Caki2 (cell line): ENCODE measurements at regions not wholly inside any gene's neighbourhood (a gene's known extent, or its start where the extent isn't known, plus 50 kb on each side); places are given as distances from the start of the nearest gene placed in this dataset.

Experiments
- DNase-seq: peaks from one replicate; pipeline ENCODE4 v3.0.0-alpha.2; 2015; ENCODE audit warnings: low read depth
- in situ Hi-C: cut with HindIII; loops from 2 replicates; pipeline ENCODE4 v1.10.0; 2016; ENCODE audit warnings: low sequenced_read_pairs, low pct_unique_long_range_greater_than_20kb, mixed read lengths

DNA sequence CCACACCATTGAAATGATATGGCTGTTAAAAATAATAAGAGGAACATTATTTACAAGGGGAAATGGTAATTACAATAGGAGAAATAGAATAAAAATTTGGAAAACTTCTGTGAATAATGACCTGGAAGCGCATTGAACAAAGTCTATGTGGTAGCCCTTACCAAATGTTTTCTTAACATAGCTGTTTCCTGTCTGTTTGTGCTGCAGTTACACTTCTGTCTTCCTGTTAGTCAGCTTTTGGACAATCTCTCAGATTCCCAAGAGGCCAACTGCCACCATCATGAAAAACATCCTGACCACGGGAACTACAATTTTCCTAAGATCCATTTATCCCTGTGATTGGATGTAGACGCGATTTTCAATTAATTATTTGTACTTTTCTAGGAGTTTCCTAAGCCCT, 754.4 kb upstream of the MARCKS start:
- no peak for DNase-seq
- in situ Hi-C loops = no loop called here

DNA sequence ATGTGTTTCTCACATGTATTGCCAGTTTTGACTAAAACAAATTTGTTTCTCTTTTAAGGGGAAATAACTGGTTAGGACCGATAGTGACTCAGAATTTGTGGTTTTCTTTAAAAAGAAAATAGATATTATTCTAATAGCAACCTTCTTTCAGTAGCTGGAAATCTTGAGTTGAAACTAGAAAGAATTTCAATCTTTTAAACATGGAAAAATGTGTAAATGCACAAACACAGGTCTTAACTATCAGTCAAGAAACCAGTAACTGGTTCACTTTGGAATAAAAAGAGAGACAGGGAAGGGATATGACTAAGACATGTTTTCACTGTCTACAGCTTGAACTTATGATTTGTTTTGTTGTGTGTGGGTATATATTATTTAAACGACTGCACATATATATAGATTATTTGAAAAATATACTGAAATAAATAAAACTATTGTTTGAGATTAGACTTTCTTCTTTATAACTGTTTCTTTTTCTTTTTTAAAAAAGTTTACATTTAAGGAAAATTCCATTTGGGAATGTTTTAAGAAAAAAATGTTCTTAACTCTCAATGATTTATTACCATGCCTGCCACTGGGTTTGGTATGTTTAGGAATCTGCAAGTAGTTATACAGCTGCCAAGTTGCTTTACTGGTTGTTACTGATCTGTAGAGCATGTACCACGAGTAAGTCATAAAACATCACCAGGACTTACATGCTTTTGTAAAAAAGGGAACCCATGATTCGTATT, 753.3 kb upstream of the MARCKS start:
- in situ Hi-C loops = no loop called here
- DNase-seq = peak; percentile 6

DNA sequence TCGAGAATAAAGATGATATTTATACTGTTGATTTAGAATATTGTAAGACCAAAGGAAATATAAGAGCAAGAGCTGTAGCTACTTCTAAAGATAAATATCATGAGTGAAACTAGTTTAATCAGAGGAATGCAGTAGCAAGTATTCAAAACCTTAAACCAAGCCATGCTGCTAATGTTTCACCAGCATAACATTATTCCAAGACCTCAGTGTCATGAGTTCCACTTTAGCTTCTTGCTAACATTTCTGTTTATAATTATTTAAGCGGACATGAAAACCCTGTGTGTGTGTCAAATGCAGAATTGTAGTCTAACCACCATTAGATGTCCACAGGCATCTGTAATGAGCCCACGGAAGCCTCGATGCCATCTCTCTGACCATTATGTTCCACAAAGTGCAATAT, 752.6 kb upstream of the MARCKS start:
- DNase-seq = no peak
- in situ Hi-C loops = no loop called here

DNA sequence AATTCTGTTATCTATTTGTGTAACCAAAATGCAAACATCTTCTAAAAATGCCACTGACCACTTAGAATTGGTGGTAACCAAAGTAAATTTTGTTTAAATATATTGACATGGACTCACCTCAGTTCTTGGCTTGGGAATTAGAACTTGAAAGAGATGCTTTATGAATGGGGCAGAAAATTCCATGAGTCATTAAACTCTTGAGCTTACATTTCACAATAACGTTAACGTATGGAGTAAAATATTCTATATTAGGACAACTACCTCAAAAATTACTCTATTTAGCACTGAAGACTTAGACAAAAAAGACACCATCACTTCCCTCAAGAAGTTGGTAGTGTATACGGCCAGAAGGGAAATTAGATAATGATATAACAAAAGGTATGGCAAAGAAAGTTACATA, 752.2 kb upstream of the MARCKS start:
- in situ Hi-C loops = no loop called here
- no peak for DNase-seq

DNA sequence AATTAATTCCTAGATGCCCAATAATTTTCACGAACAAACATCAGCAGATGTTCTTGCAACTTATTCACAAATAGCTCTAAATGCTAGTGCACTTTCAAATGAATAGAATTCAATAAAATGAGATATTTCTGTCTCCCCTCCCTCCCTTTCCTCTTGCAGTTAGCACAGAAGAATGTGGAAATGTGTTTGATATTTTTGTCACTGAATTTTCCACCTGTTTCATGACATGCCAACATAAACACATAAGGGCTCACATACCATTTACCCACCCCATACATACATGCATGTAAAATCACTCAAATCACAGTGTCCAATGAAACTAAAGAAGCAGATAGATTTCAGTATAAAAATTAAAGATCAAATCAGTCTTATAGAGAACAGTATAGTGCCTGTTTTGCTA, 746.9 kb upstream of the MARCKS start:
- in situ Hi-C loops = no loop called here

DNA sequence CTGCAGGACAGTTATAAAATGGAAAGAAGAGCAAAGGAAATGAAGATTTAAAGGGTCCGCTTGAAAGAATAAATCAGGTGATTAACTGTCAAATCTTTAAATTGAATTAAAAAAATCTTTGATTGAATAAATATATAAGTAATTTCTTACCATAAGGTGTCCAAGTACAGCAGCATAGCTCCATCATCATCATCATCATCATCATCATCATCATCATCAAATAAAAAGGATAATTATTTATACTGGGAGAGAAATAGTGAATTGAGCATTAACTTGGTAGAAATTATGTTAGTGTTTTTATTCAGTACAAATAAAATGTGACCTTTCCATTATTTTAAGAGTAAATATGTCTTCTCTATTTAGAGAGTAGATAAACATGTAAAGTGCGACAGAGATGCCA, 745.6 kb upstream of the MARCKS start:
- in situ Hi-C loops = no loop called here
- no peak for DNase-seq

More for the DNA sequence above, 746.9 kb upstream of the MARCKS start:
- DNase-seq = no peak

DNA sequence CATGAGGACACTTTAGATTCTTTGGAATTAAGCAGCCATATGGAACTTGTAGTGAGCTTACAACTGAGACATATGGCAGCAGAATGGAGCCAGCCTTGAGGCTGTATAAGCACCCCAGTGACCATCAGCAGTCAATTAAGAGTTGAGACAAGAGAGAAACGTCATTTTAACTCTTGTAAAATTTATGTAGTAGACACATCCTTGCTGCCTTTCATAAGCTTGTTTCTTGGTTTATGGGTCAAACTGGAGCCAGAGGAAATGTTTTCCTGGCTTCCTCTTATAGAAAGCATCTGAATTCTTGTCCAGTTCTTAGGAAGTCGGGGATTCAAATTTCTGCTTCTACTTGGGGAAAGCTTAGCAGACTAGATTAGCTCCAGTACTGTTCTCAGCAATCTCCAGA, 745.1 kb upstream of the MARCKS start:
- in situ Hi-C loops = no loop called here
- DNase-seq = no peak

DNA sequence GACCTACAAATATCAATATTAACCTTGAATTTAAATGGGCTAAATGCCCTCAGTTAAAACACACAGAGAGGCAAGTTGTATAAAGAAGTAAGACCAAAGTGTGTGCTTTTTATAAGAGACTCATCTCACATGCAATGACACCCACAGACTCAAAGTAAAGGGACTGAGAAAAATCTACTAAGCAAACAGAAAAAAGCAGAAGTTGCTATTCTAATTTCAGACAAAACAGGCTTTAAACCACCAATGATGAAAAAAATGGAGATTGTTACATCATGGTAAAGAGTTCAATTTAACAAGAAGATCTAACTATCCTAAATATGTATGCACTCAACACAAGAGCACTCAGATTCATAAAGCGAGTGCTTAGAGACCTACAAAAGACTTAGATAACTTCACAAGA, 741.9 kb upstream of the MARCKS start:
- in situ Hi-C loops = no loop called here
- no peak for DNase-seq

DNA sequence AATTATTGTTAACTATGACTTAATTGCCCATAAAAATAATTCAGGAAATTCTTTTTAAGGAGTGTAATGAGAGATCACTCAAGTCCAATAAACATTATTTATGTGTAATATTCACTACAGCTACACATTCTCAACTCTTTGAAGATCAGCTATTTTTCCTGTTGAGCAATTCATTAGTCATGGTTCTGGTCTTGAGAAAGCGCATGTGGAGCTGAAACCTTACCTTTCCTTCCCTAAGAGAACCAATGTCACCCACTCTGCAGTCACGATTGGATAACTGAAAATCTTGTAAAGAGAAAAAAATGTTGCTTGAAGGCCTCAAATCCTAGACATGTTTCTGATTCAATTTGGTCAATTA, 736.9 kb upstream of the MARCKS start:
- DNase-seq = no peak
- in situ Hi-C loops = no loop called here

DNA sequence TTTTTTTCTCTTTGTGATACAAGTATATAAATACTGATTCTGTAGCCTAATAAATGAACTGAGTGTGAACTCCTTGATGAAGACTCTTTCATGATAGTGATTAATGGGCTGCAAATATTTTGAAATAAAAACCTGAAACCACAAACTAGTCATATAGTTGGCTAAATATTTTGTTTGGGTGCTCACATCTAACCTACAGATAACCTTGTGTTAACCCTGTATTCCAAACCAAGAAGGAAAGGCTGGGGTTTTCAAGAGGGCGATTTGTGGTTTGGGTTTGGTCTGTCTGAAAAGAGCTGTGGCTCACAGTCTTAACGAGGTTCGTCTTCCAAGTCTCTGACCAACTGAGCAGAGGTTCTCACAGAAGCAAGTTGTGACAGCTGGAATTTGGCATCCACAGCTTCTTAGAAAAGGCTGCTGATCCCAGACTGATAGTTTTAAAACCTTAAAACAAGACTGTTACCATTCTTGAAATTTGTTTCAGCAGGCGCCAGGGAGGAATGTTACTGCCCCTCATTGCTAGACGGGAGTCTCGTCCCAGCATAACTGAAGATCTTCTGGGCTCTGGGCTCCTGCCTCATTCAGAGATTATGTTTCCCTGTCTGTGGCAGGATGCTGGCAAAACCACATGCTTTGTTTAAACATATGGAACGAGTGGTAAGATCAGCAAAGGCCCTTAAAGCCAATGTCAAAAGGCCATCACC, 736.4 kb upstream of the MARCKS start:
- in situ Hi-C loops = no loop called here
- peak; percentile 95 for DNase-seq

DNA sequence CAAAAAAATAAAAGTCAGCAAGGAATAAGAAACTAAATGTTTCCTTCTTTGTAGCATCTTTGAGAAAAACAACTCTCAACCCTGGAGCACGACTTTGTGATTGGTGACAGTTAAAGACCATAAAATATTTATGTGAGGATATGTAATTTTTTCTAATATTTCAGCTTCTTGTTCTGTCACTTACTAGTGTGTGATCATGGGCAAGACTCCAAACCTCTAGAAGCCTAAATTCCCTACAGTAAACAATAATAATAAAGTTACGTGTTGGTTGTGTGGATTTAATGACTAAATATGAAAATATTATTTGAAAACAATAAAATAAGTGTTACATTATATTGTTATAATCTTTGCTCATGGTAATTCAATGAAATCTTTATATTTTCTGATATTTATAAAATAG, 735.6 kb upstream of the MARCKS start:
- DNase-seq = no peak
- in situ Hi-C loops = no loop called here

DNA sequence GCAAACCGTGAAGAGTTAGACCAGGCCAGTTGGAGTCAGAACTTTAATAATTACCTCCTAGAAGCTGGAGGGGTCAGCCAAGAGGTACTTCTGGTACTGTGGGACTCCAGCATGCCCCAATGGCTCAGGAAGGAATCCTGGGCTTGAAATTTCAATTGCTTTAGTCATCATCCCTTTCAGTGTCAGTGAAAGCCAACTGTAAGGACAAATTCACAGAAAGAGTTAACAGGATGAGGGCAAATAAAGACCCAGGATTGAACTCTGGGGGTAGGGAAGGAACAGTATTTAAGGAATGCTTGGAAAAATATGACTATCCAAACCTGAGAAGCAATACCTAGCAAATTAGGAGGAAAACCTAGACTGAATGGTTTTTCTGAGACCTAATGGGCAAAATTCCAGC, 735.1 kb upstream of the MARCKS start:
- peak; percentile 96 for DNase-seq
- in situ Hi-C loops = no loop called here

DNA sequence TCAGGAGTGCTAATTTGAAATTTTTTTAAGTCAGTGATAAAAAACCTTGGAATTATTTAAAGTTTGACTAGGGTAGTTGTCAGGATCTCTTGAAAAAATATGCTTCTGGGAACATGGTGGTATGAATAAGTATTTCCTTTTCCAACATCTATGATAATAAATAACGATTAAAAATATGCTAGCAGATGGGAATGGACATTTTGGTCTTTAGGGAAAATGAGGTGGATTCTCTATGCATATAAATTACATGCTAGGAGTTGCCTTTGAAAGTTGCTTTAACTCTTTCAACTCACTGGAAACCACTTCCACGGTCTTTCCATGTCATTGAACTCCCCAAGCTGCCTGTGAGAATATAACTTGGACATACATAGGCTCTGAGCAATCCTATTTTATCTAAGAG, 731.5 kb upstream of the MARCKS start:
- in situ Hi-C loops = no loop called here
- no peak for DNase-seq

DNA sequence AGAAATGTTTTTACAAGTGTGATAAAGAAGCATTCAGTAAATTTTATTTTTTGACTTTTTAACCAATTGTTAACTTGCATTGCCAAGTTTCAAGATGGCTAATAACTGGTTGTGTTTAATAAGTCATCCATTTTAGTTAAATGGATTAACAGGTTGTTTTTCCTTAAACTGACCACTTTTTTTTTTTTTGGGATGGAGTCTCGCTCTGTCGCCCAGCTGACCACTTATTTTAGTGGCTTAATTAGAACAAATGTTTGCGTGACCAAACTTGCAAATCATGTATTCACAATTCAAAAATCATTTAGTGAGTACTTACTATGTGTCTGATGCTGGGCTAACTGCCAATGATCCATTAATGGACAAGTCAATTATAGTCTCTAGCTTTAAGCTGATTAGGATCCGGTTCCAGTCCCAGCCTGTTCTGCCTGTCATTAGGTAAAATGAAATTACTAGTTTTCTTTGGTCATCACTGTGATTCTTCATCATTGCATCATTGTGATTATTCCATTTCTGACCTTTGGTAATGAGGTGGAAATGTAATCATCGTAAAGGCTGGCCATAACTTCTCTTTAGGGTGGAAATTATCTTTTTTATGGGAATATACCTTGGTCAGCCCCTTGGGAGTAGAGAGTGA, 729.2 kb upstream of the MARCKS start:
- in situ Hi-C loops = no loop called here

DNA sequence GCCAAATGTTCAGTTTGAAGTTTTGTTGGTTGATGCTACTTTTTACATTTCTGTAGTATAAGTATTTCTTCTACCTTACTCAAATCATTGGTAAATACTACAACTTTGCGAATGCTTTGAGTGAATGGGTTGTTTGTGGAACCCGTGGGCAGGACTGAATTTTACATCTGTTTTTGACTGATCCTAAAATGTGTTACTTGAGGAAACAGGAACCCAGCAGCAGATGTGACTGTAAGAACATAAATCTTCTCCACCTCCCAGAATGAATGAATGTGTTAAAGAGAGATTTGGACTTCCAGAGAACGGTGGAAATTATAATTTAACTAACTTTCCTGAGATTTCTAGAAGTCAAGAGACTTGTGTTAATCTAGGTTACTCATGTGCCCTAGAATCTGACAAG, 728.5 kb upstream of the MARCKS start:
- DNase-seq = no peak
- in situ Hi-C loops = no loop called here

More for the DNA sequence above, 729.2 kb upstream of the MARCKS start:
- peak; percentile 22 for DNase-seq

DNA sequence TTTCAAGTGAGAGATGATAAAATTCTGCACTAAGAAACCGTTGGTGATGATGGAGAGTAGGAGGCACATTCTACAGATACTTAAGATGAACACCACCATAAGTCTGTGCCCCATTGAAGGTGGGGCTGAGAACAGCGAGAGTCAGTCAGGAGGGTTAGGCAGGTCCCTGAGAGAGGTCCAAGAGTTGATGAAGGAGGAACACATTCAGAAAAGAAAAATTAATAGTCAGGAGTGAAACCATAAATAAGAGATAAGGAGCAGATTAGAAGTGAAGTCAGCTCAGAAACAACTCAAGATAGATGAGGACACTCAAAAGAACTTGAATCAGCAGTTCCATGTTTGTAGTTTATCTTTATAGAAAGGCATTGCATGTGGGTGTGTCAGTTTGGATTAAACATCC, 727.2 kb upstream of the MARCKS start:
- in situ Hi-C loops = no loop called here
- no peak for DNase-seq

DNA sequence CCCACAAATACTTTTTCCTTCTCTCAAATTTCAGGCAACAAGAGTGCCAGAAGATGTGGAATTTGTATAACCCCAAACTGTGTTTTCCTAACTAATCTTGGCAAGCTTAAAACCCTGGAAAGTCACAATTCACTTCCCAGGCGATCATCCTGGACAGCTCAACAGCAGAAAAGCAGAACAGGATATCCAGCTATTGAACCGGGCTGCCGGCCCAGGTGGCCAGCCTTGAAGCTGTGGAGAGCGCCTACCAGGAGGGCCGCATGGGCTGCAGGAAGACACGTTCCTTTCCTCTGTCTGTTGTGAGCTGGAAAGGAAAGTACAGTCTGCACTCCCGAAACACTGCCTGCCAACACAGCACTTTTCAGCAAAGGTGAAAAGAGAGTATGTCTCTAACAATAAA, 719.7 kb upstream of the MARCKS start:
- DNase-seq = no peak
- in situ Hi-C loops = no loop called here

DNA sequence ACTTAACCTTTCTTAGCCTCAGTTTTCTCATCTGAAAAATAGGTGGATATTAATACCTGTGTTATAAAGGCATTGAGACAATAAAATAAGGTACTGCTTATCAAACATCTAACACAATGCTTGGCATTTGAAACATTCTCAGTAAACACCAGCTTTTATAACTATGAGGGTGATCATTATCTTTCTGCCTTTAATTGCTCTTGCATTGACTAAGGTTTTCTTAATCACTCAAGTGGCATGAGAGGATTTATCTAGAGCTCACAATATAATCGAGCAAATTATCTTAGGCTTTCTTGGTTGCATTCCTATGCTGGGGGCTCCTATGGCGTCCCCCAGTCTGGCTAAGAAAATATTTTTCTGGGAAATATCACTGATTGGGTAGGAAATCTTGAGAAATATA, 716.4 kb upstream of the MARCKS start:
- in situ Hi-C loops = no loop called here
- no peak for DNase-seq

DNA sequence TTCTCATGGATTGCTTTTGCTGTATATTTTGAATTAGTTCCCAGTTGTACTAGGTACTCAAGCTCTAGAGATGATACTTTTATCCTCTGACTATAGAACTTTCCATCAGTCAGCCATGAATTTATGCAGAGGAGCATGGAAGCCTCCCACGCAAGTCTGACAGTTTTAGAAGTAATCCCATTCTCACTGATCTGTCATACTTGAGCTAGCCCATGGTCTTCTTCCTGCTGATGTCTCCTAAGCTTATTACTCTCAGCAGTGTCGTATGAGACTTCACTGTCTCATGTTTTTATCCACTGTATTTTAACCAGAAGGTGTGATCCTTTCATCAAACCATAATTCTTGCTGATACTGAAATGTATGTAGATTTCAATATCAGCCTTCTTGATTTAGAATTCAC, 715.2 kb upstream of the MARCKS start:
- in situ Hi-C loops = no loop called here

DNA sequence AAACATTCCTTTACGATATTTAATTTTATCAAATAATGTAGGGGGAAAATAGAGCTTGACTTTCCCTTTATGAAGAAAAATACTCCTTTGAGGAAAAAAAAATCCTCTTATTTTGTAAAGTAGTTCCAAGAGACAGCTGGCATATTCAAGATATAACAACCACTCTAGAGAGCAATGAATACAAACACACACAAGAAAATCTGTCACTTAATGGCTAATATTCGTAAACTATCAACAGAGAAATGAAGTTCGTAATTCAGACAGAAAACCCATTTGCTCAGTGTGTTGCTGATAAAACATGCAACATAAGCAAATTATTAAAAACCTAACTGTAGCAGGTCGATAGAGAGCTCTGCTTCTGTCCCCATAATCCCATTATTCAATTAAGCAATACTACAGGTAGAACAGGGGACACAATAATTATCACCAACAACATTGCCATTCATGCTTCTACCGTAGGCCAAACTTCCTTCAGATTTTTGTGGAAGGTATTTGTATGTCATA, 714.4 kb upstream of the MARCKS start:
- in situ Hi-C loops = no loop called here
- no peak for DNase-seq

More for the DNA sequence above, 715.2 kb upstream of the MARCKS start:
- DNase-seq = no peak
